ENCODE measurements at regions not wholly inside any gene's neighbourhood (a gene's known extent, or its start where the extent isn't known, plus 50 kb on each side); places are given as distances from the start of the nearest gene placed in this dataset.

DNA sequence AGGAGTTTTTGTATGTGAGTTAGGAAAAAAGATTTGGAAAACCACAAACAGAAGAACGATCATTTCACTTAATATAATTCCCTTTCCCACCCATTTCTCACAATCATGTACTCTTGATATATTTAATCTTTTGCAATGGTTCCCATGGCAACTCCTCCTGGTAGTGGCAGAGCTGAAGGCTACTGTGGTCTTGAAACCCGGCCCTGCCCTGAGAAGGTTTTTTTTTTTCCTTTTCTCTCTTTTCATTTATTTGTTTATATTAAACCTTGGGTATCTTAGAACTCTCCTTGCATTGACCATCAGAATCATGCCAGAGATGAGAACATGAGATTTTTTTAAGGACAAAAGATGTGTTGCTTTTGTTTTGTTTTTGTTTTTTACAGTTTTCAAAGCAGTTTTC is 566.1 kb upstream of the NRP1 start:
- WGBS, 2 experiments (ENCODE audit: extremely low coverage in 1 of 2, insufficient coverage in 1 of 2, insufficient read length in 1 of 2, insufficient replicate concordance in 2 of 2, low coverage in 1 of 2, low lambda C conversion rate in 2 of 2, missing lambda C conversion rate in 1 of 2) = 92% methylated on average over 2 of the region's 2 CpGs; no CpG with 5 or more reads in 1 of the 2 experiments
- Histone ChIP-seq H4K20me1 (replicated peaks in 1 of 2; ENCODE audit: control insufficient read depth in 1 of 2, insufficient read depth in 2 of 2, low read length in 2 of 2) (no peaks in the 10 kb centered on the region), H3K4ac (replicated peaks; ENCODE audit: insufficient read length, low read depth, low read length) (no peak overlapping the region), H2BK120ac (replicated peaks; ENCODE audit: low read depth, low read length) (no peak overlapping the region), H4K5ac (ENCODE audit: insufficient read length, low read depth, low read length) (no peak overlapping the region), H3K14ac (ENCODE audit: insufficient read length) (no peak overlapping the region), H3K23me2 (ENCODE audit: low read depth, low read length) (no peaks in the 10 kb centered on the region), H3K56ac (replicated peaks; ENCODE audit: insufficient read length, low read depth, low read length) (no peak overlapping the region), H4K91ac (replicated peaks; ENCODE audit: insufficient read length, low read length) (no peak overlapping the region), H3K9me3 (ENCODE audit: insufficient read depth in 2 of 2, low read depth in 1 of 2, low read length in 1 of 2) (peaks cover 0 to 5% of the 10 kb centered on the region in 2 experiments; a peak in 1 of 4 replicates), H3K36me3 (ENCODE audit: control insufficient read depth in 2 of 4, insufficient read depth in 4 of 4, low read length in 3 of 4) (no peaks in the 10 kb centered on the region), H2AFZ (ENCODE audit: low read length) (no peak overlapping the region; the same call in 1 of the 2 replicates), H3K79me2 (ENCODE audit: control insufficient read depth in 1 of 2, insufficient read depth in 2 of 2, low read length in 2 of 2) (no peaks in the 10 kb centered on the region), H3K9ac (replicated peaks in 1 of 4; ENCODE audit: extremely low read depth in 1 of 4, low read depth in 3 of 4, low read length in 3 of 4) (no peak overlapping the region), H2AK5ac (ENCODE audit: low read depth, low read length) (no peak overlapping the region), H3K4me1 (replicated peaks in 1 of 4; ENCODE audit: control insufficient read depth in 3 of 4, insufficient read depth in 4 of 4, low read length in 3 of 4) (no peaks in the 10 kb centered on the region), H3K18ac (ENCODE audit: extremely low read depth, low read length) (no peak overlapping the region), H2BK5ac (ENCODE audit: low read depth, low read length) (no peak overlapping the region), H3K4me2 (ENCODE audit: insufficient read depth in 1 of 2, low read depth in 2 of 2, low read length in 2 of 2) (no peak overlapping the region), H2BK12ac (ENCODE audit: low read depth, low read length) (no peak overlapping the region), H2BK15ac (ENCODE audit: low read length) (no peak overlapping the region), H4K8ac (ENCODE audit: extremely low read depth, insufficient read depth, low read length) (no peak overlapping the region), H3K4me3 (ENCODE audit: extremely low read depth in 1 of 4, insufficient read depth in 2 of 4, low read depth in 3 of 4, low read length in 4 of 4) (no peak overlapping the region), H3K27ac (ENCODE audit: low read depth, low read length) (no peak overlapping the region), H2BK20ac (ENCODE audit: low read length) (no peak overlapping the region), H3K79me1 (ENCODE audit: low read depth, low read length) (no peaks in the 10 kb centered on the region), H3K23ac (ENCODE audit: insufficient read length) (no peak overlapping the region), H3K27me3 (replicated peaks in 1 of 4; ENCODE audit: control insufficient read depth in 3 of 4, extremely low read depth in 1 of 4, insufficient read depth in 3 of 4, low read length in 3 of 4) (no peaks in the 10 kb centered on the region)
- FAIRE-seq (no peak), DNase-seq (ENCODE audit: low read depth in 1 of 2, low spot score in 2 of 2) (no peak)
- ChIA-PET CTCF (ENCODE audit: partially characterized antibody) (interaction anchor here (0.9 to 1.1 kb wide), 2 partner anchors 14 to 327 kb away, joined by 4 read pairs; no protein-coding TSS in a partner anchor), POLR2A (ENCODE audit: partially characterized antibody) (no interaction called here)
- TF ChIP-seq YY1 (IDR thresholded peaks at IDR 0.05; ENCODE audit: low read depth, low read length) (no peak), SRF (IDR thresholded peaks at IDR 0.05; ENCODE audit: low read depth, low read length) (no peak), PHF8 (conservative IDR thresholded peaks at IDR 0.05; ENCODE audit: low read depth, low read length) (no peak), CREB1 (IDR thresholded peaks at IDR 0.05) (no peak), TAF7 (optimal IDR thresholded peaks at IDR 0.05; ENCODE audit: borderline replicate concordance, low read depth, low read length) (no peak), POLR2AphosphoS5 (IDR thresholded peaks at IDR 0.05; ENCODE audit: low read depth, low read length) (no peak)
- TF ChIP-seq, protein P1, sequence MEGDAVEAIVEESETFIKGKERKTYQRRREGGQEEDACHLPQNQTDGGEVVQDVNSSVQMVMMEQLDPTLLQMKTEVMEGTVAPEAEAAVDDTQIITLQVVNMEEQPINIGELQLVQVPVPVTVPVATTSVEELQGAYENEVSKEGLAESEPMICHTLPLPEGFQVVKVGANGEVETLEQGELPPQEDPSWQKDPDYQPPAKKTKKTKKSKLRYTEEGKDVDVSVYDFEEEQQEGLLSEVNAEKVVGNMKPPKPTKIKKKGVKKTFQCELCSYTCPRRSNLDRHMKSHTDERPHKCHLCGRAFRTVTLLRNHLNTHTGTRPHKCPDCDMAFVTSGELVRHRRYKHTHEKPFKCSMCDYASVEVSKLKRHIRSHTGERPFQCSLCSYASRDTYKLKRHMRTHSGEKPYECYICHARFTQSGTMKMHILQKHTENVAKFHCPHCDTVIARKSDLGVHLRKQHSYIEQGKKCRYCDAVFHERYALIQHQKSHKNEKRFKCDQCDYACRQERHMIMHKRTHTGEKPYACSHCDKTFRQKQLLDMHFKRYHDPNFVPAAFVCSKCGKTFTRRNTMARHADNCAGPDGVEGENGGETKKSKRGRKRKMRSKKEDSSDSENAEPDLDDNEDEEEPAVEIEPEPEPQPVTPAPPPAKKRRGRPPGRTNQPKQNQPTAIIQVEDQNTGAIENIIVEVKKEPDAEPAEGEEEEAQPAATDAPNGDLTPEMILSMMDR (IDR thresholded peaks at IDR 0.05; ENCODE audit: control extremely low read depth in 1 of 3, insufficient read depth in 1 of 3, low read depth in 1 of 3, low read length in 3 of 3) = no peak
- TF ChIP-seq, protein P2, sequence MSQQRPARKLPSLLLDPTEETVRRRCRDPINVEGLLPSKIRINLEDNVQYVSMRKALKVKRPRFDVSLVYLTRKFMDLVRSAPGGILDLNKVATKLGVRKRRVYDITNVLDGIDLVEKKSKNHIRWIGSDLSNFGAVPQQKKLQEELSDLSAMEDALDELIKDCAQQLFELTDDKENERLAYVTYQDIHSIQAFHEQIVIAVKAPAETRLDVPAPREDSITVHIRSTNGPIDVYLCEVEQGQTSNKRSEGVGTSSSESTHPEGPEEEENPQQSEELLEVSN (IDR thresholded peaks at IDR 0.05) = no peak
- TF ChIP-seq, protein P3, sequence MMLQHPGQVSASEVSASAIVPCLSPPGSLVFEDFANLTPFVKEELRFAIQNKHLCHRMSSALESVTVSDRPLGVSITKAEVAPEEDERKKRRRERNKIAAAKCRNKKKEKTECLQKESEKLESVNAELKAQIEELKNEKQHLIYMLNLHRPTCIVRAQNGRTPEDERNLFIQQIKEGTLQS (IDR thresholded peaks at IDR 0.05; ENCODE audit: insufficient read depth, low read depth, low read length) = no peak

All from H1 (cell line).